ENCODE measurements at regions not wholly inside any gene's neighbourhood (a gene's known extent, or its start where the extent isn't known, plus 50 kb on each side); places are given as distances from the start of the nearest gene placed in this dataset.

DNA sequence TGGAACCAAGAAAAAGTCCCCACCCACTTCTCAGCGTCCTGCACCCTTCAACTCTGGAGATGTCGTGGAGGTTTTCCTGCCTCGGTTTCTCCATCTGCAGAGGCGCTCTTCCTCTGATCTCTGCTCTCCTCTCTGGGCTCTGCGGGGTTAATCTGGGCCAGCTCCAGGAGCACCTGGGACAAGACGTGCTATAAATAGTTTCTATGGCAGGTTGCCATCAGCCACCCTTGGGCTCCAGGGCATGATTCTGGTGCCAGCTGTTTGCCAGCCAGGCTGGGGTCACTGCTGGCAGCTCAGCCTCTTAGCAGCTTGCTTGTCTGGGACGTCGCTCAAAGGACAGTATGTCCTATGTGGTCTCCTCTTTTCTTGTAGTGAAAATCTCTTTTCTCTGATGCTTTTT lies 137.1 kb downstream of the ACTL8 start:
- H3K27ac Mint-ChIP-seq: no peak overlapping the region
- peaks cover 34% of the 10 kb centered on the region for H3K27me3 Mint-ChIP-seq
- DNase-seq: no peak
- no peak overlapping the region for H3K4me3 Mint-ChIP-seq
- no peaks in the 10 kb centered on the region for H3K36me3 Mint-ChIP-seq
- no peaks in the 10 kb centered on the region for H3K9me3 Mint-ChIP-seq
- H3K4me1 Mint-ChIP-seq: no peaks in the 10 kb centered on the region

DNA sequence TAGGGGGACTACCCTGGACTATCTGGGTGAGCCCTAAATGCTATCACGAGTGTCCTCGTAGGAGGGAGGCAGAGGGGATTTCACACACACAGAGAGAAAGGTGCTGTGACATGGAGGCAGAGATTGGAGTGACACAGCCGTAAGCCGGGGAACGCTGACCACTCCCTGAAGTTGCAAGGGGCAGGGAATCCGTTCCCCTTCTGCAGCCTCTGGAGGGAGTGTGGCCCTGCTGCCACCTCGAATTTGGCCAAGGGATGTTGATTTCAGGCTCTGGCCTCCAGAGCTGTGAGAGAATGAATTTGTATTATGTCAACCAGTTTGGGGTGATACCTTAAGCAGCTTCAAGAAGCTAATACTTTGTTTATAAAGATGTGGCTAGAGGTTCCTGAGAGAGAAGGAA lies 137.7 kb downstream of the ACTL8 start:
- H3K4me1 Mint-ChIP-seq: no peaks in the 10 kb centered on the region
- peaks cover 29% of the 10 kb centered on the region for H3K27me3 Mint-ChIP-seq
- no peak overlapping the region for H3K27ac Mint-ChIP-seq
- no peak for DNase-seq
- no peaks in the 10 kb centered on the region for H3K9me3 Mint-ChIP-seq
- H3K4me3 Mint-ChIP-seq: no peak overlapping the region
- no peaks in the 10 kb centered on the region for H3K36me3 Mint-ChIP-seq

DNA sequence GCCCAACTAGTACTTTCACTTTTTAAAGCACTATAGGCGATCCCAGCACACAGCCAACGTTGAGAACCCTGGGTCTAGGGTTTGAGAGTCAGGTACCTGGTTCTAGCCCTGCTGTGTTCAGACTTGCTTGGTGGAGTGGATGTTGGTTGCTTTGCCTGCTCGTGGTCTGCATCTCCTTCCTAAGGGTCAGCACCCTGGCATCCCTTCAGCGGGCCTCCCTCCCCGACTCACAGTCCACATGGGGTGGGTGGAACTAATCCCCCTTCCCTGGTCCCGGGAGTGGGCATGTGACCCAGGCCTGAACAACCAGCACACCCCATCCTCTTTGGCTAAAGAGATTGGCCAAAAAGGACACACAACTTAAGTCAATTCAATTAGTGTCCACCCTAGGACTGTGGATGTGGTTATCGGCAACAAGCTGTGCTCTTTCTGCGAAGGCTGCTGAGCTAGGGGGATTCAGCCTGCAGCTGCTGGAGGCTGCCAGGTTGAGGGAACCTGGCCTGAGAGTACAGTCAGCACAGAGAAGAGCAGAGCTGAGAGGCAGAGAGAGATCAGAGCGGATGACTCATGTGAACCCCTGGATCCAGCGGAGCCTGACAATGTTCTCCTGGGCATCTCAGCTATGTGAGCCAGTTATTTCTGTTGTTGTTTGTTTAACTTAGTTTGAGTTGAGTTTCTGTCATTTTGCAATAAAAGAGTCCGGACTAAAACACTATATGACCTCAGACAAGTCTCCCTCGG lies 138.9 kb downstream of the ACTL8 start:
- H3K9me3 Mint-ChIP-seq: no peaks in the 10 kb centered on the region
- H3K27ac Mint-ChIP-seq: no peak overlapping the region
- H3K4me3 Mint-ChIP-seq: no peak overlapping the region
- peaks cover 31% of the 10 kb centered on the region for H3K27me3 Mint-ChIP-seq
- no peak for DNase-seq
- H3K4me1 Mint-ChIP-seq: no peaks in the 10 kb centered on the region
- H3K36me3 Mint-ChIP-seq: no peaks in the 10 kb centered on the region

GRCh38 chr1:17895401-17895800 lies 140.3 kb downstream of the ACTL8 start:
- Mint-ChIP-seq H3K36me3 (no peaks in the 10 kb centered on the region), H3K27ac (no peak overlapping the region)

GRCh38 chr1:17895986-17896385 lies 140.9 kb downstream of the ACTL8 start:
- Mint-ChIP-seq H3K4me3 (no peak overlapping the region), H3K4me1 (no peaks in the 10 kb centered on the region), H3K9me3 (no peaks in the 10 kb centered on the region), H3K27me3 (peaks cover 20% of the 10 kb centered on the region), H3K27ac (no peak overlapping the region), H3K36me3 (no peaks in the 10 kb centered on the region)
- no peak for DNase-seq

More at GRCh38 chr1:17895401-17895800, 140.3 kb downstream of the ACTL8 start:
- no peaks in the 10 kb centered on the region for H3K4me1 Mint-ChIP-seq
- no peak overlapping the region for H3K4me3 Mint-ChIP-seq
- H3K9me3 Mint-ChIP-seq: no peaks in the 10 kb centered on the region
- peaks cover 24% of the 10 kb centered on the region for H3K27me3 Mint-ChIP-seq
- DNase-seq: no peak

- H3K4me3 Mint-ChIP-seq: no peak overlapping the region
Observed at GRCh38 chr1:17903386-17903785, 148.3 kb downstream of the ACTL8 start.

DNA sequence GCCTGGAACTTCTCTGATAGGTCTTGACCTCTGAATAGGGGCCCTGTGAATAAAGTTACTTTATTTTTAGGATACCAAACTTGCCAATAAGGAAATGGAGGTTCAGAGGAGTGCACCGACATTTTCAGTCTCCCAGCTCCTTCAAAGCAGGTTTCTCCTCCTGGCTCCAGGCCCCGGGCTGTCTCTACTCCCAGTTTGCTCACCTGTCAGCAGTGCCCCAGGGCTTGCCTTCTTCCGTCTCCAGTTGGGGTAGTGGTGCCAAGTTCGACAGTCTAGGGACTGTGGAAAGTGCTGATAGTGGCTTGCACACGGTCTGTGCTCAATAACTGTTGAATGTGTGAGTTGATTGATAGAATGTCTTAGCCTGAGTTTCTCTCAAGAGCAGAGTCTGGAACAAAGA lies 149.2 kb downstream of the ACTL8 start:
- H3K9me3 Mint-ChIP-seq: peaks cover 2% of the 10 kb centered on the region
- peaks cover 18% of the 10 kb centered on the region for H3K27me3 Mint-ChIP-seq
- H3K36me3 Mint-ChIP-seq: no peaks in the 10 kb centered on the region
- no peaks in the 10 kb centered on the region for H3K4me1 Mint-ChIP-seq
- no peak overlapping the region for H3K27ac Mint-ChIP-seq
- H3K4me3 Mint-ChIP-seq: no peak overlapping the region
- no peak for DNase-seq

More at GRCh38 chr1:17903386-17903785, 148.3 kb downstream of the ACTL8 start:
- Mint-ChIP-seq H3K27me3 (peaks cover 14% of the 10 kb centered on the region), H3K36me3 (no peaks in the 10 kb centered on the region), H3K4me1 (no peaks in the 10 kb centered on the region), H3K27ac (no peak overlapping the region), H3K9me3 (peaks cover 2% of the 10 kb centered on the region)
- DNase-seq: no peak

DNA sequence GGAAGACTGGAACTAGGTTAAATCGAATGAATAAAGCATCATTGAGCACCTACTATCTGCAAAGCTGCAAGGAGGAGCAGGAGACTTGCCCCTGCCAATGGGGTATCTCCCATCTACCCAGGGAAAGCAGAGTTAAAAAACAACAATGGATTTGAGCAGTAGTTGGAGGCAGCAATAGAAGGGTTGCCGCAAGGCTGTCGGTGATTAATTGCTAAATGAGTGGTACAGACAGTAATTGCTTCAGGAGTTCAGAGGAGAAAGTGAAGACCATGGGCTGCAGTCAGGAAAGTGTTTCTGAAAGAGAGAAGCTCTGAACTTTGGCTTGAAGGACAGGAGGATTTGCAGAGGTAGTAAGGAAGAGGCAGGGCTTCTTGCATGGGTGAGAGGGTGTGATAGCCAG lies 152.9 kb downstream of the ACTL8 start:
- no peak for DNase-seq
- peaks cover 2% of the 10 kb centered on the region for H3K9me3 Mint-ChIP-seq
- peaks cover 23% of the 10 kb centered on the region for H3K27me3 Mint-ChIP-seq
- no peak overlapping the region for H3K27ac Mint-ChIP-seq
- no peaks in the 10 kb centered on the region for H3K36me3 Mint-ChIP-seq
- no peaks in the 10 kb centered on the region for H3K4me1 Mint-ChIP-seq
- H3K4me3 Mint-ChIP-seq: no peak overlapping the region

GRCh38 chr1:17908945-17909344 lies 153.8 kb downstream of the ACTL8 start:
- H3K9me3 Mint-ChIP-seq: peaks cover 2% of the 10 kb centered on the region
- no peaks in the 10 kb centered on the region for H3K4me1 Mint-ChIP-seq
- H3K27me3 Mint-ChIP-seq: peaks cover 26% of the 10 kb centered on the region
- H3K36me3 Mint-ChIP-seq: no peaks in the 10 kb centered on the region
- DNase-seq: no peak
- H3K27ac Mint-ChIP-seq: no peak overlapping the region
- no peak overlapping the region for H3K4me3 Mint-ChIP-seq

- Mint-ChIP-seq H3K4me3 (no peak overlapping the region), H3K27ac (no peak overlapping the region), H3K36me3 (no peaks in the 10 kb centered on the region), H3K27me3 (peaks cover 33% of the 10 kb centered on the region), H3K4me1 (no peaks in the 10 kb centered on the region), H3K9me3 (peaks cover 2% of the 10 kb centered on the region)
- DNase-seq: no peak
Observed at GRCh38 chr1:17909634-17910033, 154.5 kb downstream of the ACTL8 start.

DNA sequence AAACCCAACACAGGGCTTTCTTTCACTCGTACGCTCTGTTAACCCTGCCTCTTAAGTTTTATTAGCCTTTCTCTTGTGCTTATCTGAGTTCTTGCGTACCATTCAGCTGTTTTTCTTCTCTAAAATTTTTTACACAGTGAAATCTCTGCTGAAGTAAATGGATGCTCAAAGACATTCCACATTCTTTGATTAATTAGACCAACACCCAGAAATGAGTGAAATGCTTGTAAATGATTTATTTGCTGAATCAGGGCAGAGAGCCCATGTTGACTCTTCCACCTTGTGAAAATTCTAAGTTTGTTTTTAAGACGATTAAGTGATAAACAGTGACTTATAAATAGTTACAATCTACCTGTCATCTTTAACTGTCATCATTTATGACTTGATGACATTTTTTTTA lies 156.7 kb downstream of the ACTL8 start:
- Mint-ChIP-seq H3K27ac (no peak overlapping the region), H3K4me1 (no peaks in the 10 kb centered on the region), H3K4me3 (no peak overlapping the region), H3K27me3 (peaks cover 35% of the 10 kb centered on the region), H3K9me3 (no peaks in the 10 kb centered on the region), H3K36me3 (no peaks in the 10 kb centered on the region)
- DNase-seq: no peak

- Mint-ChIP-seq H3K36me3 (no peaks in the 10 kb centered on the region), H3K27me3 (peaks cover 41% of the 10 kb centered on the region), H3K9me3 (no peaks in the 10 kb centered on the region), H3K27ac (no peak overlapping the region), H3K4me1 (no peaks in the 10 kb centered on the region), H3K4me3 (no peak overlapping the region)
- DNase-seq: no peak
Observed at GRCh38 chr1:17912491-17912890, 157.4 kb downstream of the ACTL8 start.

- H3K4me1 Mint-ChIP-seq: no peaks in the 10 kb centered on the region
- no peak for DNase-seq
- H3K4me3 Mint-ChIP-seq: no peak overlapping the region
- peaks cover 39% of the 10 kb centered on the region for H3K27me3 Mint-ChIP-seq
- H3K36me3 Mint-ChIP-seq: no peaks in the 10 kb centered on the region
- no peaks in the 10 kb centered on the region for H3K9me3 Mint-ChIP-seq
- no peak overlapping the region for H3K27ac Mint-ChIP-seq
Observed at GRCh38 chr1:17913326-17914115, 158.4 kb downstream of the ACTL8 start.

GRCh38 chr1:17914131-17914530 lies 159.0 kb downstream of the ACTL8 start:
- Mint-ChIP-seq H3K36me3 (no peaks in the 10 kb centered on the region), H3K9me3 (no peaks in the 10 kb centered on the region), H3K27ac (no peak overlapping the region), H3K4me1 (no peaks in the 10 kb centered on the region), H3K27me3 (peaks cover 37% of the 10 kb centered on the region), H3K4me3 (no peak overlapping the region)
- no peak for DNase-seq

GRCh38 chr1:17914987-17915386 lies 159.9 kb downstream of the ACTL8 start:
- no peaks in the 10 kb centered on the region for H3K4me1 Mint-ChIP-seq
- no peak for DNase-seq
- no peak overlapping the region for H3K27ac Mint-ChIP-seq
- H3K27me3 Mint-ChIP-seq: peaks cover 37% of the 10 kb centered on the region
- no peaks in the 10 kb centered on the region for H3K36me3 Mint-ChIP-seq
- H3K9me3 Mint-ChIP-seq: no peaks in the 10 kb centered on the region
- no peak overlapping the region for H3K4me3 Mint-ChIP-seq

Measured in activated naive CD8-positive, alpha-beta T cell treated with anti-CD3 and anti-CD28 coated beads for 36 hours (primary cell).